Prostate gland (tissue), 2 donors: ENCODE measurements at regions not wholly inside any gene's neighbourhood (a gene's known extent, or its start where the extent isn't known, plus 50 kb on each side); places are given as distances from the start of the nearest gene placed in this dataset.

Experiments
- DNase-seq: peaks from one replicate; pipeline ENCODE4 v3.0.0-alpha.2; 2019; ENCODE audit warnings: low spot score
- H3K27ac ChIP-seq, 2 donors: fragments of 200-600 bp; sonication (generic); 2 replicates each; pipeline ENCODE4 v1.5.1; 2017 to 2019
- H3K27me3 ChIP-seq: fragments of 200-600 bp; sonication (generic); replicated peaks from 2 replicates; pipeline ENCODE4 v1.5.1; 2019; ENCODE audit not compliant: insufficient read depth
- H3K36me3 ChIP-seq, 2 donors: fragments of 200-600 bp; sonication (generic); 1 replicate in 1 of 2; 2 replicates in 1 of 2; pipeline versions ENCODE4 v1.5.1 to v1.8.1; 2017 to 2019
- H3K4me1 ChIP-seq: fragments of 200-600 bp; sonication (generic); replicated peaks from 2 replicates; pipeline ENCODE4 v1.5.1; 2019
- H3K4me3 ChIP-seq, 2 donors: fragments of 200-600 bp; sonication (generic); 2 replicates each; pipeline ENCODE4 v1.5.1; 2017 to 2019
- H3K9me3 ChIP-seq: fragments of 200-600 bp; sonication (generic); 2 replicates; pipeline ENCODE4 v1.5.1; 2017
- POLR2A ChIP-seq: fragments of 450-650 bp; IDR thresholded peaks from one replicate; pipeline ENCODE4 v1.6.1; 2016; ENCODE audit warnings: antibody characterized with exemption, mild to moderate bottlenecking
- POLR2AphosphoS5 ChIP-seq: sonication (generic); formaldehyde crosslinking; IDR thresholded peaks from one replicate; pipeline ENCODE4 v1.6.1; 2017; ENCODE audit warnings: antibody characterized with exemption
- WGBS: methylation state at CpG from one replicate; pipeline ENCODE4 v1.1.5; 2018; 5-methylcytosine and 5-hydroxymethylcytosine counted together
- intact Hi-C: fragments of 100-400 bp; cut with DNase I; formaldehyde crosslinking; loops from one replicate; pipeline ENCODE4 v1.14.2; 2022
- TF ChIP-seq, protein P1 (sequence below), 4 experiments: fragments of 200-600 bp in 2 of 4; fragments of 450-650 bp in 2 of 4; sonication (generic) in 2 of 4; IDR thresholded peaks; 1 replicate in 3 of 4; 2 replicates in 1 of 4; pipeline ENCODE4 v1.5.1; 2016 to 2019; ENCODE audit warnings: antibody characterized with exemption in 4 of 4, mild to moderate bottlenecking in 2 of 4, moderate library complexity in 2 of 4

DNA sequence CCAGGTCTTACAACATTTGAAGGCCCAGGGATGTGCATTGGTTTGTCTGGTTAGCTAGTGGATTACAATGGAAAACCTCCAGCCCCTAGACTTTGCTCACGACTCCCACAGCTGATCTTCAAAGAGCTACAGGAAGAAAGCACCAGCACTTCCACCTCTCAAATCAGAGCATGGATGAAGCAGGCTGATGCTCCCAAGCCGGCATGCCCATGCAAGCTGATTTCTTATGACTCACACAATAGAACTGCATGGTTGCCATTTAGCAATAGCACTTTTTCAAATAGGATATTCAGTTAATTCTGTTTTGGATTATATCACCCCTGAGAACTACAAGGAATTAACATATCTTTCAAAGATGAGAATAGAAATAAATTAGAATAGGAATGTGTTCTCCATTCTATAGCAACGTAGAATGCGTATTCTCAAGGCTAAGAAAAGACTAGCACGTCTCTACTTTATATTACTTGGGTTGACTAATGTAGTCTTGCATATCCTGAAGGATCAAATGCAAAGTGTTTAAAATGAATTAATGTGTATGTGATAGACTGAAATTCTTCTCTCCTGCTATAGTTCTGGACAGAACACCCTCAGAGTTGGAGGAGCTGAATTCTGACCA, 292.4 kb downstream of the TRIB2 start:
- intact Hi-C loops, result loop anchor here (5.0 kb wide), 2 partner anchors 77 to 292 kb away; partner anchors contain the start of gene TRIB2

GRCh38 chr2:13010283-13010682, 293.5 kb downstream of the TRIB2 start:
- Histone ChIP-seq H3K27me3 (no peaks in the 10 kb centered on the region), H3K36me3 (no peaks in the 10 kb centered on the region), H3K4me1 (no peaks in the 10 kb centered on the region), H3K27ac (no peak overlapping the region), H3K9me3 (no peaks in the 10 kb centered on the region), H3K4me3 (no peak overlapping the region)
- DNase-seq, result no peak
- TF ChIP-seq POLR2AphosphoS5 (no peak), POLR2A (no peak)
- TF ChIP-seq, protein P1, sequence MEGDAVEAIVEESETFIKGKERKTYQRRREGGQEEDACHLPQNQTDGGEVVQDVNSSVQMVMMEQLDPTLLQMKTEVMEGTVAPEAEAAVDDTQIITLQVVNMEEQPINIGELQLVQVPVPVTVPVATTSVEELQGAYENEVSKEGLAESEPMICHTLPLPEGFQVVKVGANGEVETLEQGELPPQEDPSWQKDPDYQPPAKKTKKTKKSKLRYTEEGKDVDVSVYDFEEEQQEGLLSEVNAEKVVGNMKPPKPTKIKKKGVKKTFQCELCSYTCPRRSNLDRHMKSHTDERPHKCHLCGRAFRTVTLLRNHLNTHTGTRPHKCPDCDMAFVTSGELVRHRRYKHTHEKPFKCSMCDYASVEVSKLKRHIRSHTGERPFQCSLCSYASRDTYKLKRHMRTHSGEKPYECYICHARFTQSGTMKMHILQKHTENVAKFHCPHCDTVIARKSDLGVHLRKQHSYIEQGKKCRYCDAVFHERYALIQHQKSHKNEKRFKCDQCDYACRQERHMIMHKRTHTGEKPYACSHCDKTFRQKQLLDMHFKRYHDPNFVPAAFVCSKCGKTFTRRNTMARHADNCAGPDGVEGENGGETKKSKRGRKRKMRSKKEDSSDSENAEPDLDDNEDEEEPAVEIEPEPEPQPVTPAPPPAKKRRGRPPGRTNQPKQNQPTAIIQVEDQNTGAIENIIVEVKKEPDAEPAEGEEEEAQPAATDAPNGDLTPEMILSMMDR (IDR thresholded peaks at IDR 0.05), result no peak
- WGBS, result 80% methylated on average over 5 of the region's 5 CpGs
- intact Hi-C loops, result no loop called here

More for the DNA sequence above, 292.4 kb downstream of the TRIB2 start:
- Histone ChIP-seq H3K4me1 (no peaks in the 10 kb centered on the region), H3K27me3 (no peaks in the 10 kb centered on the region), H3K36me3 (no peaks in the 10 kb centered on the region), H3K9me3 (no peaks in the 10 kb centered on the region), H3K4me3 (no peak overlapping the region), H3K27ac (no peak overlapping the region)
- TF ChIP-seq POLR2A (no peak), POLR2AphosphoS5 (no peak)
- TF ChIP-seq, protein P1 (IDR thresholded peaks at IDR 0.05), result no peak
- no peak for DNase-seq
- 69% methylated on average over 5 of the region's 5 CpGs for WGBS

- WGBS, result 97% methylated on average over 3 of the region's 3 CpGs
- TF ChIP-seq, protein P1 (IDR thresholded peaks at IDR 0.05), result no peak
- TF ChIP-seq POLR2AphosphoS5 (no peak), POLR2A (no peak)
- H3K4me1 ChIP-seq, result no peaks in the 10 kb centered on the region
- no peak for DNase-seq
- peaks cover 2% of the 10 kb centered on the region for H3K27me3 ChIP-seq
- H3K9me3 ChIP-seq, result no peaks in the 10 kb centered on the region
- no peak overlapping the region for H3K4me3 ChIP-seq
- no peaks in the 10 kb centered on the region for H3K36me3 ChIP-seq
- intact Hi-C loops, result no loop called here
- no peak overlapping the region for H3K27ac ChIP-seq
These were observed 298.0 kb downstream of the TRIB2 start for GRCh38 chr2:13014783-13015182.

GRCh38 chr2:13015532-13016320, 299.0 kb downstream of the TRIB2 start:
- TF ChIP-seq, protein P1 (IDR thresholded peaks at IDR 0.05), result no peak
- TF ChIP-seq POLR2A (no peak), POLR2AphosphoS5 (no peak)
- no peak for DNase-seq
- H3K4me1 ChIP-seq, result no peaks in the 10 kb centered on the region
- WGBS, result 92% methylated on average over 2 of the region's 2 CpGs
- no peaks in the 10 kb centered on the region for H3K9me3 ChIP-seq
- no peak overlapping the region for H3K27ac ChIP-seq
- H3K36me3 ChIP-seq, result no peaks in the 10 kb centered on the region
- intact Hi-C loops, result no loop called here
- no peak overlapping the region for H3K4me3 ChIP-seq
- peaks cover 2% of the 10 kb centered on the region for H3K27me3 ChIP-seq
